CD14-positive monocyte (primary cell): ENCODE measurements at regions not wholly inside any gene's neighbourhood (a gene's known extent, or its start where the extent isn't known, plus 50 kb on each side); places are given as distances from the start of the nearest gene placed in this dataset.

Experiments
- DNase-seq, 3 donors: peaks; one replicate each; pipeline ENCODE4 v3.0.0-alpha.2; 2011 to 2022
- H2AFZ ChIP-seq: 2 replicates; pipeline ENCODE4 v1.6.0; 2012; ENCODE audit warnings: mild to moderate bottlenecking, low read depth, low read length, inconsistent platforms; ENCODE audit not compliant: insufficient read depth, poor library complexity, severe bottlenecking
- H3K27ac ChIP-seq, 2 donors: 1 replicate in 1 of 2; 2 replicates in 1 of 2; pipeline ENCODE4 v1.5.1; 2012 to 2013; ENCODE audit warnings: low read length in 2 of 2, control low read depth in 1 of 2, inconsistent platforms in 1 of 2, low read depth in 1 of 2, mild to moderate bottlenecking in 1 of 2
- H3K27me3 ChIP-seq, 2 donors: one replicate each; pipeline versions ENCODE4 v1.6.0 to v1.6.1; 2011 to 2013; ENCODE audit warnings: low read length in 2 of 2; ENCODE audit not compliant: control insufficient read depth in 2 of 2, insufficient read depth in 2 of 2
- H3K36me3 ChIP-seq, 2 donors: replicated peaks in 1 of 2; 1 replicate in 1 of 2; 2 replicates in 1 of 2; pipeline versions ENCODE4 v1.5.1 to v1.6.1; 2012 to 2013; ENCODE audit warnings: low read length in 2 of 2, control low read depth in 1 of 2, inconsistent platforms in 1 of 2, mild to moderate bottlenecking in 1 of 2; ENCODE audit not compliant: insufficient read depth in 2 of 2, control insufficient read depth in 1 of 2
- H3K4me1 ChIP-seq, 2 donors: 1 replicate in 1 of 2; 2 replicates in 1 of 2; pipeline versions ENCODE4 v1.5.1 to v1.6.1; 2012 to 2013; ENCODE audit warnings: low read length in 2 of 2, control low read depth in 1 of 2, inconsistent platforms in 1 of 2, mild to moderate bottlenecking in 1 of 2, moderate library complexity in 1 of 2; ENCODE audit not compliant: insufficient read depth in 2 of 2, control insufficient read depth in 1 of 2
- H3K4me2 ChIP-seq: replicated peaks from 2 replicates; pipeline ENCODE3; 2012; ENCODE audit warnings: low read length, moderate library complexity, mild to moderate bottlenecking; ENCODE audit not compliant: poor library complexity, severe bottlenecking; ENCODE audit errors: extremely low read depth
- H3K4me3 ChIP-seq, 3 experiments: fragments of 200-600 bp in 1 of 3; sonication (generic) in 1 of 3; replicated peaks in 1 of 3; 1 replicate in 2 of 3; 2 replicates in 1 of 3; pipeline ENCODE4 v1.5.1; 2011 to 2013; ENCODE audit warnings: low read length in 3 of 3, mild to moderate bottlenecking in 3 of 3, control low read depth in 2 of 3, low read depth in 2 of 3, inconsistent platforms in 1 of 3, moderate library complexity in 1 of 3
- H3K79me2 ChIP-seq: 2 replicates; pipeline ENCODE4 v1.6.0; 2012; ENCODE audit warnings: mild to moderate bottlenecking, control low read depth, inconsistent platforms, low read length, moderate library complexity; ENCODE audit not compliant: insufficient read depth
- H3K9ac ChIP-seq: 2 replicates; pipeline ENCODE4 v1.6.0; 2017; ENCODE audit warnings: low read length, mild to moderate bottlenecking; ENCODE audit not compliant: insufficient read depth, poor library complexity, severe bottlenecking
- H3K9me3 ChIP-seq, 2 donors: replicated peaks in 1 of 2; 1 replicate in 1 of 2; 2 replicates in 1 of 2; pipeline versions ENCODE4 v1.5.1 to v1.6.1; 2012 to 2013; ENCODE audit warnings: low read length in 2 of 2, control low read depth in 1 of 2; ENCODE audit not compliant: control insufficient read depth in 1 of 2, insufficient read depth in 1 of 2
- H4K20me1 ChIP-seq: 2 replicates; pipeline ENCODE4 v1.6.0; 2012; ENCODE audit warnings: mild to moderate bottlenecking, low read length, control low read depth, moderate library complexity; ENCODE audit not compliant: insufficient read depth
- H3K27ac Mint-ChIP-seq, 7 donors: one replicate each; pipeline ENCODE4 v1.8.0; 2020; ENCODE audit warnings: mild to moderate bottlenecking in 7 of 7, mixed read lengths in 7 of 7, moderate library complexity in 6 of 7, inconsistent platforms in 2 of 7
- H3K27me3 Mint-ChIP-seq, 3 donors: one replicate each; pipeline ENCODE4 v1.8.0; 2021 to 2022; ENCODE audit warnings: low read depth in 3 of 3, mild to moderate bottlenecking in 3 of 3, mixed read lengths in 3 of 3, moderate library complexity in 3 of 3, inconsistent platforms in 1 of 3
- H3K36me3 Mint-ChIP-seq, 2 donors: one replicate each; pipeline ENCODE4 v1.8.0; 2020; ENCODE audit warnings: mixed read lengths in 2 of 2, inconsistent platforms in 1 of 2, mild to moderate bottlenecking in 1 of 2
- H3K4me1 Mint-ChIP-seq: one replicate; pipeline ENCODE4 v1.8.0; 2020; ENCODE audit warnings: mild to moderate bottlenecking, mixed read lengths
- H3K4me3 Mint-ChIP-seq, 2 donors: one replicate each; pipeline ENCODE4 v1.8.0; 2020; ENCODE audit warnings: mild to moderate bottlenecking in 2 of 2, mixed read lengths in 2 of 2, moderate library complexity in 1 of 2
- H3K9me3 Mint-ChIP-seq, 7 donors: one replicate each; pipeline ENCODE4 v1.8.0; 2020 to 2022; ENCODE audit warnings: mixed read lengths in 7 of 7, mild to moderate bottlenecking in 6 of 7, moderate library complexity in 6 of 7, inconsistent platforms in 2 of 7
- WGBS: methylation state at CpG from one replicate; pipeline ENCODE4 v1.1.5; 2013; ENCODE audit warnings: missing lambda C conversion rate; ENCODE audit not compliant: insufficient coverage; 5-methylcytosine and 5-hydroxymethylcytosine counted together
- intact Hi-C, 2 donors: fragments of 100-400 bp; cut with micrococcal nuclease; formaldehyde crosslinking; loops; one replicate each; pipeline versions ENCODE4 v1.15.0 to v1.15.1; 2023
- TF ChIP-seq, protein P1 (sequence below): fragments of 200-600 bp; IDR thresholded peaks from one replicate; pipeline ENCODE4 v1.8.0; 2022; ENCODE audit warnings: antibody characterized with exemption, mild to moderate bottlenecking

DNA sequence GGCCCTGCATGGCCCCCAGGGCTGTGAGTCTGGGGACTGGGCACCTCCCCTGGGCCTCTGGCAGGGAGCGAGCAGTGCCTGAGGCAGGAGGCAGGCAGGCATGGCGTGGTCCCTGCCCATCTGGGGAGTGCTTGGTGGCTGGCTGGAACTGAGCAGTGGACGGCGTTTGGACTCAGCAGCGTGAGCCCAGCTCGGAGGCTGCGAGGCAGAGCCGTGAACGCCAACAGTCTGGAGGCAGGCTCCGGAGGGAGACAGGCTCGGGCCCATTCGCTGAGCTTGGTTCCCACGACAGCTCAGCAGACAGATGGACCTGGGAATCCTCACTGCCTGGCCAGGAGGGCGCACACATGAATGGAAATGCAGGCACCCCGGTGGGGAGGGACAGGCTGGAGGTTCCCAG is 160.7 kb upstream of the POU3F1 start:
- no peak overlapping the region for H3K4me3 ChIP-seq
- WGBS, result 93% methylated on average over 15 of the region's 15 CpGs
- Mint-ChIP-seq H3K36me3 (no peaks in the 10 kb centered on the region), H3K9me3 (peaks cover 0 to 3% (median 0%) of the 10 kb centered on the region in 7 donors), H3K4me3 (no peak overlapping the region), H3K4me1 (no peaks in the 10 kb centered on the region), H3K27ac (no peak overlapping the region), H3K27me3 (peaks cover 3 to 7% (median 6%) of the 10 kb centered on the region in 3 donors)
- H3K4me2 ChIP-seq, result no peak overlapping the region
- intact Hi-C loops, result no loop called here
- no peaks in the 10 kb centered on the region for H4K20me1 ChIP-seq
- no peak overlapping the region for H3K27ac ChIP-seq
- DNase-seq, result no peak
- H2AFZ ChIP-seq, result no peak overlapping the region
- TF ChIP-seq, protein P1, sequence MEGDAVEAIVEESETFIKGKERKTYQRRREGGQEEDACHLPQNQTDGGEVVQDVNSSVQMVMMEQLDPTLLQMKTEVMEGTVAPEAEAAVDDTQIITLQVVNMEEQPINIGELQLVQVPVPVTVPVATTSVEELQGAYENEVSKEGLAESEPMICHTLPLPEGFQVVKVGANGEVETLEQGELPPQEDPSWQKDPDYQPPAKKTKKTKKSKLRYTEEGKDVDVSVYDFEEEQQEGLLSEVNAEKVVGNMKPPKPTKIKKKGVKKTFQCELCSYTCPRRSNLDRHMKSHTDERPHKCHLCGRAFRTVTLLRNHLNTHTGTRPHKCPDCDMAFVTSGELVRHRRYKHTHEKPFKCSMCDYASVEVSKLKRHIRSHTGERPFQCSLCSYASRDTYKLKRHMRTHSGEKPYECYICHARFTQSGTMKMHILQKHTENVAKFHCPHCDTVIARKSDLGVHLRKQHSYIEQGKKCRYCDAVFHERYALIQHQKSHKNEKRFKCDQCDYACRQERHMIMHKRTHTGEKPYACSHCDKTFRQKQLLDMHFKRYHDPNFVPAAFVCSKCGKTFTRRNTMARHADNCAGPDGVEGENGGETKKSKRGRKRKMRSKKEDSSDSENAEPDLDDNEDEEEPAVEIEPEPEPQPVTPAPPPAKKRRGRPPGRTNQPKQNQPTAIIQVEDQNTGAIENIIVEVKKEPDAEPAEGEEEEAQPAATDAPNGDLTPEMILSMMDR, result no peak
- no peak overlapping the region for H3K9ac ChIP-seq
- no peaks in the 10 kb centered on the region for H3K4me1 ChIP-seq
- H3K9me3 ChIP-seq, result no peaks in the 10 kb centered on the region
- no peaks in the 10 kb centered on the region for H3K79me2 ChIP-seq
- no peaks in the 10 kb centered on the region for H3K36me3 ChIP-seq
- H3K27me3 ChIP-seq, result no peaks in the 10 kb centered on the region

DNA sequence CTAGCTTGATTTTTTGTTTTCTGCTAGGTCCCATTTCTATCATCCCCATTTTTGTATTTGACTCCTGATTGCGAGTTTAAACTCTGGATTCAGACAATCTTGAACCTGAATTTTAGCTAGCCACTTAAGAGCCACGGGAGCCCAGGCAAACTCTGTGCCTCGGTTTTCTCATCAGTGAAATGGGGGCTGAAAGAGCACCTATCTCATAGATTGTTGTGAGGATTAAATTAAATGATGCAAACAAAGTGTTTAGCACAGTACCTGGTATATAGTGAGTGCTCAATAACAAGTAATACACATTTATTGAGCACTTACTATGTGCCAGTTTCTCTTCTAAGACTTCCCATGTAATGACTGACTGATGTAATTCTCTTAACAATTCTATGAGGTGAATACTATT is 158.1 kb upstream of the POU3F1 start:
- H4K20me1 ChIP-seq, result no peaks in the 10 kb centered on the region
- Mint-ChIP-seq H3K27ac (no peak overlapping the region), H3K4me1 (no peaks in the 10 kb centered on the region), H3K9me3 (peaks cover 0 to 6% (median 3%) of the 10 kb centered on the region in 7 donors), H3K27me3 (peaks cover 0 to 4% (median 1%) of the 10 kb centered on the region in 3 donors), H3K36me3 (no peaks in the 10 kb centered on the region), H3K4me3 (no peak overlapping the region)
- no peak overlapping the region for H3K9ac ChIP-seq
- H3K27me3 ChIP-seq, result no peaks in the 10 kb centered on the region
- no peak overlapping the region for H2AFZ ChIP-seq
- no peaks in the 10 kb centered on the region for H3K9me3 ChIP-seq
- H3K36me3 ChIP-seq, result no peaks in the 10 kb centered on the region
- H3K4me3 ChIP-seq, result no peak overlapping the region
- TF ChIP-seq, protein P1, result no peak
- 100% methylated on average over 2 of the region's 3 CpGs for WGBS
- no peak overlapping the region for H3K27ac ChIP-seq
- no peaks in the 10 kb centered on the region for H3K4me1 ChIP-seq
- H3K4me2 ChIP-seq, result no peak overlapping the region
- H3K79me2 ChIP-seq, result no peaks in the 10 kb centered on the region
- DNase-seq, result no peak
- intact Hi-C loops, result no loop called here
